ENCODE measurements at regions not wholly inside any gene's neighbourhood (a gene's known extent, or its start where the extent isn't known, plus 50 kb on each side); places are given as distances from the start of the nearest gene placed in this dataset.

DNA sequence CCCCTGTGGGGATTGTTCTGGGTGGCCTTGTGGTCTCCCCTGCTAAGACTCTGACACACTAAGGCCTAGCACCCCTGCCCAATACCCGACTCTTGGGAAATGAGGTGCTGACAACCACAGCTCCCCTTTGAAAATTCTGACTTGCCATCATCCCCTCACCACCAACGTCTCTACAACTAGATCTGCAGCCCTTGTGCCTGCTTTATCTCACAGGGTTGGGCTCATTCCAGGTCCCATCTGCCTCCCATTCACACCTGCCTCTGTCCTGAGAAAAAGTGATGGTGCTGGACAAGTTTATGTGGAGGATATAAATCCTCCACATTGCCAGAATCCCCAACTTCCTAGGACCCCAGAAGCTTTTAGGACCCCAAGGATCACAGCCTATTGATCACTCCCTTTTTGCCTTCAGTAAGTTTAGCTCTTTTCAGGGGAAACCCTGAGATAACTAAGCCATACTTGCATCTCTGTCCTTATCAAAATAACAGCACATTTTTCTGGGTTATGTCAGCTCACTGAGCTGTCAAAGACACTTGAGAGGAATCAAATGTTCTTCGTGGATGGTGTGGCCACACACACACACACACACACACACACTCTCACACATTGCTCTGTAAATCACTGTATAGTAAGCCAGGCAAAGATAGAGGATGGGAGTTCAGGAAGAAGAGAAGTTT, 136.8 kb upstream of the CES5A start:
- no CpG with 5 or more reads among the region's 3 CpGs for WGBS, 2 donors (ENCODE audit: extremely low coverage in 2 of 2, insufficient read length in 2 of 2, insufficient replicate concordance in 1 of 2)
- H3K4me3 ChIP-seq (ENCODE audit: low read length in 2 of 2) = no peak overlapping the region
- H2BK12ac ChIP-seq (ENCODE audit: low read length) = no peak overlapping the region
- H3K14ac ChIP-seq (ENCODE audit: low read length) = no peak overlapping the region
- H3K4me1 ChIP-seq (ENCODE audit: control insufficient read depth in 2 of 2, insufficient read depth in 1 of 2, low read depth in 1 of 2, low read length in 2 of 2) = no peaks in the 10 kb centered on the region
- no peaks in the 10 kb centered on the region for H3K27me3 ChIP-seq (ENCODE audit: control insufficient read depth in 3 of 3, insufficient read depth in 3 of 3, low read depth in 1 of 3, low read length in 3 of 3)
- no peak overlapping the region for H2AK5ac ChIP-seq (ENCODE audit: low read depth, low read length)
- no peak overlapping the region for H4K8ac ChIP-seq (ENCODE audit: low read depth, low read length)
- H3K4me2 ChIP-seq (ENCODE audit: insufficient read depth, low read length, poor library complexity, severe bottlenecking) = no peak overlapping the region
- no peak overlapping the region for H3K27ac ChIP-seq (replicated peaks; ENCODE audit: low read length)
- H2BK5ac ChIP-seq (ENCODE audit: low read length) = no peak overlapping the region
- no peaks in the 10 kb centered on the region for H3K9me3 ChIP-seq (replicated peaks in 1 of 2; ENCODE audit: control insufficient read depth in 2 of 2, insufficient read depth in 1 of 2, low read depth in 1 of 2, low read length in 2 of 2)
- no peaks in the 10 kb centered on the region for H3K79me1 ChIP-seq (ENCODE audit: low read depth, low read length)
- no peak overlapping the region for H2AFZ ChIP-seq (ENCODE audit: low read length)
- no peak overlapping the region for H4K91ac ChIP-seq (ENCODE audit: low read depth, low read length, poor library complexity)
- H3K4ac ChIP-seq (ENCODE audit: low read length) = no peak overlapping the region
- no peak for DNase-seq (ENCODE audit: low spot score)
- no peak overlapping the region for H3K9ac ChIP-seq (ENCODE audit: low read depth, low read length, poor library complexity)
- H3K36me3 ChIP-seq (replicated peaks in 1 of 2; ENCODE audit: control insufficient read depth in 2 of 2, insufficient read depth in 2 of 2, low read length in 2 of 2) = no peaks in the 10 kb centered on the region
- no peak overlapping the region for H3K18ac ChIP-seq (ENCODE audit: low read length)
- no peak overlapping the region for H3K23ac ChIP-seq (ENCODE audit: low read depth, low read length, poor library complexity)
- H2BK15ac ChIP-seq (ENCODE audit: low read length) = no peak overlapping the region
- H2BK120ac ChIP-seq (ENCODE audit: low read depth, low read length) = no peak overlapping the region

DNA sequence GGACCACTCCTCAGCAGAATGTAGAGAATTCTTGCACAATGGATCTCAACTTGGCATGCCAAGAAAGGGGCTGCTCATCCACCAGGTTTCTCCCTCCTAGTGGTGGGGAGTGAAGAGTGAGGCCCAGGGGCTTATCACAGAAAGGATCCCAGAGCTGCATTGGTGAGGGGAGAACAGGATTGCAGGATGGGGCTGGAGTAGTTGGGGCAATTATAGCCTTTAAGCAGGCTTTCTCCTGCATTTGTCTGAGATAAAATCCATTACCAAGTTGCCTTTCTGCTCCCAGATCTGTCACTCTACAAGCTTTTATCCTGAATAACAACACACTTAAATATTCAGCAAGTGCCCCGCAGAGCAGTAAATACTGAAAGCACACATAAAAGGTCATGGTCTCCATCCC, 130.8 kb upstream of the CES5A start:
- no peak overlapping the region for H3K14ac ChIP-seq (ENCODE audit: low read length)
- no peaks in the 10 kb centered on the region for H3K9me3 ChIP-seq (replicated peaks in 1 of 2; ENCODE audit: control insufficient read depth in 2 of 2, insufficient read depth in 1 of 2, low read depth in 1 of 2, low read length in 2 of 2)
- H3K27ac ChIP-seq (replicated peaks; ENCODE audit: low read length) = no peak overlapping the region
- H3K9ac ChIP-seq (ENCODE audit: low read depth, low read length, poor library complexity) = no peak overlapping the region
- no peaks in the 10 kb centered on the region for H3K27me3 ChIP-seq (ENCODE audit: control insufficient read depth in 3 of 3, insufficient read depth in 3 of 3, low read depth in 1 of 3, low read length in 3 of 3)
- no peak overlapping the region for H2AK5ac ChIP-seq (ENCODE audit: low read depth, low read length)
- no peaks in the 10 kb centered on the region for H3K36me3 ChIP-seq (replicated peaks in 1 of 2; ENCODE audit: control insufficient read depth in 2 of 2, insufficient read depth in 2 of 2, low read length in 2 of 2)
- H3K23ac ChIP-seq (ENCODE audit: low read depth, low read length, poor library complexity) = no peak overlapping the region
- no peak overlapping the region for H3K4me3 ChIP-seq (ENCODE audit: low read length in 2 of 2)
- no peak overlapping the region for H2BK120ac ChIP-seq (ENCODE audit: low read depth, low read length)
- no peak for DNase-seq (ENCODE audit: low spot score)
- H4K8ac ChIP-seq (ENCODE audit: low read depth, low read length) = no peak overlapping the region
- H3K18ac ChIP-seq (ENCODE audit: low read length) = no peak overlapping the region
- H3K4ac ChIP-seq (ENCODE audit: low read length) = no peak overlapping the region
- H2BK12ac ChIP-seq (ENCODE audit: low read length) = no peak overlapping the region
- no CpG with 5 or more reads among the region's 1 CpG for WGBS, 2 donors (ENCODE audit: extremely low coverage in 2 of 2, insufficient read length in 2 of 2, insufficient replicate concordance in 1 of 2)
- no peak overlapping the region for H2AFZ ChIP-seq (ENCODE audit: low read length)
- H3K4me2 ChIP-seq (ENCODE audit: insufficient read depth, low read length, poor library complexity, severe bottlenecking) = no peak overlapping the region
- H4K91ac ChIP-seq (ENCODE audit: low read depth, low read length, poor library complexity) = no peak overlapping the region
- no peak overlapping the region for H2BK15ac ChIP-seq (ENCODE audit: low read length)
- H3K79me1 ChIP-seq (ENCODE audit: low read depth, low read length) = no peaks in the 10 kb centered on the region
- H3K4me1 ChIP-seq (ENCODE audit: control insufficient read depth in 2 of 2, insufficient read depth in 1 of 2, low read depth in 1 of 2, low read length in 2 of 2) = peaks cover 0 to 1% of the 10 kb centered on the region in 2 donors
- no peak overlapping the region for H2BK5ac ChIP-seq (ENCODE audit: low read length)

DNA sequence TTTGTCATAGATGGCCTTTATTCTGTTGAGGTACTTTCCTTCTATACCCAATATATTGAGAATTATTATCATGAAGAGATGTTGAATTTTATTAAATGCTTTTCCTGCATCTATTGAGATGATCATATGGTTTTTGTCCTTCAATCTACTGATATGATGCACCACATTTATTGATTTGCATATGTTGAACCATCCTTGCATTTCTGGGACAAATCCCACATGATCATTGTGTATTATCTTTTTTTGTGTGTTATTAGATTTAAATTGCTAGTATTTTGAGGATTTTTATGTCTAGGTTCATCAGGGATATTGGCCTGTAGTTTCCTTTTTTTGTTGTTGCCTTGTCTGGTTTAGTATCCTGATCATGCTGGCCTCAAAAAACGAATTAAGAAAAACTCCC, 124.5 kb upstream of the CES5A start:
- Histone ChIP-seq H2BK15ac (ENCODE audit: low read length) (no peak overlapping the region), H3K23ac (ENCODE audit: low read depth, low read length, poor library complexity) (no peak overlapping the region), H4K91ac (ENCODE audit: low read depth, low read length, poor library complexity) (no peak overlapping the region), H3K79me1 (ENCODE audit: low read depth, low read length) (no peaks in the 10 kb centered on the region), H4K8ac (ENCODE audit: low read depth, low read length) (no peak overlapping the region), H3K4me1 (ENCODE audit: control insufficient read depth in 2 of 2, insufficient read depth in 1 of 2, low read depth in 1 of 2, low read length in 2 of 2) (no peaks in the 10 kb centered on the region), H2AK5ac (ENCODE audit: low read depth, low read length) (no peak overlapping the region), H3K18ac (ENCODE audit: low read length) (no peak overlapping the region), H3K4me3 (ENCODE audit: low read length in 2 of 2) (no peak overlapping the region), H2BK5ac (ENCODE audit: low read length) (no peak overlapping the region), H2AFZ (ENCODE audit: low read length) (no peak overlapping the region), H2BK120ac (ENCODE audit: low read depth, low read length) (no peak overlapping the region), H3K9me3 (replicated peaks in 1 of 2; ENCODE audit: control insufficient read depth in 2 of 2, insufficient read depth in 1 of 2, low read depth in 1 of 2, low read length in 2 of 2) (no peaks in the 10 kb centered on the region), H3K27ac (replicated peaks; ENCODE audit: low read length) (no peak overlapping the region), H2BK12ac (ENCODE audit: low read length) (no peak overlapping the region), H3K27me3 (ENCODE audit: control insufficient read depth in 3 of 3, insufficient read depth in 3 of 3, low read depth in 1 of 3, low read length in 3 of 3) (no peaks in the 10 kb centered on the region), H3K9ac (ENCODE audit: low read depth, low read length, poor library complexity) (no peak overlapping the region), H3K4me2 (ENCODE audit: insufficient read depth, low read length, poor library complexity, severe bottlenecking) (no peak overlapping the region), H3K14ac (ENCODE audit: low read length) (no peak overlapping the region), H3K4ac (ENCODE audit: low read length) (no peak overlapping the region), H3K36me3 (replicated peaks in 1 of 2; ENCODE audit: control insufficient read depth in 2 of 2, insufficient read depth in 2 of 2, low read length in 2 of 2) (no peaks in the 10 kb centered on the region)
- WGBS, 2 donors (ENCODE audit: extremely low coverage in 2 of 2, insufficient read length in 2 of 2, insufficient replicate concordance in 1 of 2) = no CpG with 5 or more reads among the region's 1 CpG
- DNase-seq (ENCODE audit: low spot score) = no peak

DNA sequence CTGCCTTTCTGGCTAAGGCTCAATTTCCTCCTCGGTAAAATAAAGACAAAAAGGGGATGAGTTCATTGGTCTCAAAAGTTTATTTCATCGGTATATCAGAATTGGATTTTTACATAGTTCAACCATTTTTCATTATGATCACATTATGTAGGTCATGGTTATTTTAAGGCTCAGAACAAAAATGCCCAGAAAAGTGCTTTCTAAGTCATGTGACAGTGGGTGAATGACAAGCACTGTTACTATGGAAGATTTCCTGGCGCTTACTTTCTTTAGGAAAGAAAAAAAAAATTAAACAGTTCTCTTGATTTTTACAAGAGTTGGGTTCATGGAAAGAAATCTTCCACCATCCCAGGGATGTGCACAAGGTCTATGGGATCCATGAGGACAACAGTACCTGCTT, 117.9 kb upstream of the CES5A start:
- H4K91ac ChIP-seq (ENCODE audit: low read depth, low read length, poor library complexity) = no peak overlapping the region
- H3K4me3 ChIP-seq (ENCODE audit: low read length in 2 of 2) = no peak overlapping the region
- no peaks in the 10 kb centered on the region for H3K36me3 ChIP-seq (replicated peaks in 1 of 2; ENCODE audit: control insufficient read depth in 2 of 2, insufficient read depth in 2 of 2, low read length in 2 of 2)
- no peak overlapping the region for H3K14ac ChIP-seq (ENCODE audit: low read length)
- H2BK5ac ChIP-seq (ENCODE audit: low read length) = no peak overlapping the region
- no peaks in the 10 kb centered on the region for H3K27me3 ChIP-seq (ENCODE audit: control insufficient read depth in 3 of 3, insufficient read depth in 3 of 3, low read depth in 1 of 3, low read length in 3 of 3)
- H3K4me1 ChIP-seq (ENCODE audit: control insufficient read depth in 2 of 2, insufficient read depth in 1 of 2, low read depth in 1 of 2, low read length in 2 of 2) = no peaks in the 10 kb centered on the region
- no peak for DNase-seq (ENCODE audit: low spot score)
- H3K4ac ChIP-seq (ENCODE audit: low read length) = no peak overlapping the region
- H3K18ac ChIP-seq (ENCODE audit: low read length) = no peak overlapping the region
- H3K79me1 ChIP-seq (ENCODE audit: low read depth, low read length) = no peaks in the 10 kb centered on the region
- no peak overlapping the region for H3K4me2 ChIP-seq (ENCODE audit: insufficient read depth, low read length, poor library complexity, severe bottlenecking)
- H3K23ac ChIP-seq (ENCODE audit: low read depth, low read length, poor library complexity) = no peak overlapping the region
- H2BK15ac ChIP-seq (ENCODE audit: low read length) = no peak overlapping the region
- no peaks in the 10 kb centered on the region for H3K9me3 ChIP-seq (replicated peaks in 1 of 2; ENCODE audit: control insufficient read depth in 2 of 2, insufficient read depth in 1 of 2, low read depth in 1 of 2, low read length in 2 of 2)
- no peak overlapping the region for H2BK12ac ChIP-seq (ENCODE audit: low read length)
- no peak overlapping the region for H2AFZ ChIP-seq (ENCODE audit: low read length)
- no peak overlapping the region for H3K9ac ChIP-seq (ENCODE audit: low read depth, low read length, poor library complexity)
- no peak overlapping the region for H2AK5ac ChIP-seq (ENCODE audit: low read depth, low read length)
- no peak overlapping the region for H2BK120ac ChIP-seq (ENCODE audit: low read depth, low read length)
- whole genome bisulfite sequencing, 2 donors (ENCODE audit: extremely low coverage in 2 of 2, insufficient read length in 2 of 2, insufficient replicate concordance in 1 of 2) = no CpG with 5 or more reads among the region's 3 CpGs
- no peak overlapping the region for H4K8ac ChIP-seq (ENCODE audit: low read depth, low read length)
- no peak overlapping the region for H3K27ac ChIP-seq (replicated peaks; ENCODE audit: low read length)

Measured in neuronal stem cell (in vitro differentiated cells).